ENCODE measurements at regions not wholly inside any gene's neighbourhood (a gene's known extent, or its start where the extent isn't known, plus 50 kb on each side); places are given as distances from the start of the nearest gene placed in this dataset.

GRCh38 chr1:234743791-234744611, 134.0 kb upstream of the IRF2BP2 start:
- Histone ChIP-seq H3K27me3 (ENCODE audit: insufficient read depth, poor library complexity, severe bottlenecking) (no peaks in the 10 kb centered on the region), H3K4me3 (replicated peaks; ENCODE audit: insufficient read depth, low read length) (no peak overlapping the region), H3K27ac (replicated peaks) (no peak overlapping the region)
- no peak for TF ChIP-seq GABPA (IDR thresholded peaks at IDR 0.05; ENCODE audit: low read depth)
- TF ChIP-seq, protein P1, sequence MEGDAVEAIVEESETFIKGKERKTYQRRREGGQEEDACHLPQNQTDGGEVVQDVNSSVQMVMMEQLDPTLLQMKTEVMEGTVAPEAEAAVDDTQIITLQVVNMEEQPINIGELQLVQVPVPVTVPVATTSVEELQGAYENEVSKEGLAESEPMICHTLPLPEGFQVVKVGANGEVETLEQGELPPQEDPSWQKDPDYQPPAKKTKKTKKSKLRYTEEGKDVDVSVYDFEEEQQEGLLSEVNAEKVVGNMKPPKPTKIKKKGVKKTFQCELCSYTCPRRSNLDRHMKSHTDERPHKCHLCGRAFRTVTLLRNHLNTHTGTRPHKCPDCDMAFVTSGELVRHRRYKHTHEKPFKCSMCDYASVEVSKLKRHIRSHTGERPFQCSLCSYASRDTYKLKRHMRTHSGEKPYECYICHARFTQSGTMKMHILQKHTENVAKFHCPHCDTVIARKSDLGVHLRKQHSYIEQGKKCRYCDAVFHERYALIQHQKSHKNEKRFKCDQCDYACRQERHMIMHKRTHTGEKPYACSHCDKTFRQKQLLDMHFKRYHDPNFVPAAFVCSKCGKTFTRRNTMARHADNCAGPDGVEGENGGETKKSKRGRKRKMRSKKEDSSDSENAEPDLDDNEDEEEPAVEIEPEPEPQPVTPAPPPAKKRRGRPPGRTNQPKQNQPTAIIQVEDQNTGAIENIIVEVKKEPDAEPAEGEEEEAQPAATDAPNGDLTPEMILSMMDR (IDR thresholded peaks at IDR 0.05; ENCODE audit: insufficient read depth, low read length): no peak
- no peak for DNase-seq (ENCODE audit: low read depth in 1 of 2, low spot score in 1 of 2)

- Histone ChIP-seq H3K27ac (replicated peaks) (no peak overlapping the region), H3K27me3 (ENCODE audit: insufficient read depth, poor library complexity, severe bottlenecking) (no peaks in the 10 kb centered on the region), H3K4me3 (replicated peaks; ENCODE audit: insufficient read depth, low read length) (no peak overlapping the region)
- TF ChIP-seq SPI1 (IDR thresholded peaks at IDR 0.05; ENCODE audit: borderline replicate concordance, low read depth): no peak
- no peak for TF ChIP-seq POLR2AphosphoS5 (IDR thresholded peaks at IDR 0.05; ENCODE audit: low read depth)
- TF ChIP-seq, protein P1 (IDR thresholded peaks at IDR 0.05; ENCODE audit: insufficient read depth, low read length): no peak
- no peak for TF ChIP-seq GABPA (IDR thresholded peaks at IDR 0.05; ENCODE audit: low read depth)
- TF ChIP-seq, protein P2, sequence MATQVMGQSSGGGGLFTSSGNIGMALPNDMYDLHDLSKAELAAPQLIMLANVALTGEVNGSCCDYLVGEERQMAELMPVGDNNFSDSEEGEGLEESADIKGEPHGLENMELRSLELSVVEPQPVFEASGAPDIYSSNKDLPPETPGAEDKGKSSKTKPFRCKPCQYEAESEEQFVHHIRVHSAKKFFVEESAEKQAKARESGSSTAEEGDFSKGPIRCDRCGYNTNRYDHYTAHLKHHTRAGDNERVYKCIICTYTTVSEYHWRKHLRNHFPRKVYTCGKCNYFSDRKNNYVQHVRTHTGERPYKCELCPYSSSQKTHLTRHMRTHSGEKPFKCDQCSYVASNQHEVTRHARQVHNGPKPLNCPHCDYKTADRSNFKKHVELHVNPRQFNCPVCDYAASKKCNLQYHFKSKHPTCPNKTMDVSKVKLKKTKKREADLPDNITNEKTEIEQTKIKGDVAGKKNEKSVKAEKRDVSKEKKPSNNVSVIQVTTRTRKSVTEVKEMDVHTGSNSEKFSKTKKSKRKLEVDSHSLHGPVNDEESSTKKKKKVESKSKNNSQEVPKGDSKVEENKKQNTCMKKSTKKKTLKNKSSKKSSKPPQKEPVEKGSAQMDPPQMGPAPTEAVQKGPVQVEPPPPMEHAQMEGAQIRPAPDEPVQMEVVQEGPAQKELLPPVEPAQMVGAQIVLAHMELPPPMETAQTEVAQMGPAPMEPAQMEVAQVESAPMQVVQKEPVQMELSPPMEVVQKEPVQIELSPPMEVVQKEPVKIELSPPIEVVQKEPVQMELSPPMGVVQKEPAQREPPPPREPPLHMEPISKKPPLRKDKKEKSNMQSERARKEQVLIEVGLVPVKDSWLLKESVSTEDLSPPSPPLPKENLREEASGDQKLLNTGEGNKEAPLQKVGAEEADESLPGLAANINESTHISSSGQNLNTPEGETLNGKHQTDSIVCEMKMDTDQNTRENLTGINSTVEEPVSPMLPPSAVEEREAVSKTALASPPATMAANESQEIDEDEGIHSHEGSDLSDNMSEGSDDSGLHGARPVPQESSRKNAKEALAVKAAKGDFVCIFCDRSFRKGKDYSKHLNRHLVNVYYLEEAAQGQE (IDR thresholded peaks at IDR 0.05; ENCODE audit: insufficient replicate concordance, low read depth): no peak
- no peak for DNase-seq (ENCODE audit: low read depth in 1 of 2, low spot score in 1 of 2)
These were observed 132.6 kb upstream of the IRF2BP2 start for GRCh38 chr1:234742622-234743021.

DNA sequence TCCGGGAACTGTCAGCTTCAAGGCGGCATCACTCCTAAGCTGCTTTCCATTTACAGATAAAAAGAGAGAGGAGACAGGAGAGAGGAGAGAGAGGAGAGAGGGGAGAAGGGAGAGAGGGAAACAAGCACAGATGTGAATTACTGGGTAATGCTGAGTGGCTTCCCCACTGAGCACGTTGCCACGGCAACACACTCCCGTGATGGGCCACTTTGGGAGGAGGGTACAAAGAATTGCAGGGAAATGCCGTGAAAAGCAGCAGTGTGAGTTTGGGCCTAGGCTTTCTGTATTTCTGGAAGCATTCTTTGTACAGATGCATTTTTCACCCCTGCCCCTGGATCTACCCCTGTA, 128.0 kb upstream of the IRF2BP2 start:
- DNase-seq (ENCODE audit: low read depth in 1 of 2, low spot score in 1 of 2): no peak
- TF ChIP-seq SPI1 (IDR thresholded peaks at IDR 0.05; ENCODE audit: borderline replicate concordance, low read depth) (no peak), GABPA (IDR thresholded peaks at IDR 0.05; ENCODE audit: low read depth) (no peak), POLR2AphosphoS5 (IDR thresholded peaks at IDR 0.05; ENCODE audit: low read depth) (no peak)
- TF ChIP-seq, protein P1 (IDR thresholded peaks at IDR 0.05; ENCODE audit: insufficient read depth, low read length): no peak
- TF ChIP-seq, protein P2 (IDR thresholded peaks at IDR 0.05; ENCODE audit: insufficient replicate concordance, low read depth): no peak
- H3K4me3 ChIP-seq (replicated peaks; ENCODE audit: insufficient read depth, low read length): no peak overlapping the region
- no peaks in the 10 kb centered on the region for H3K27me3 ChIP-seq (ENCODE audit: insufficient read depth, poor library complexity, severe bottlenecking)
- no peak overlapping the region for H3K27ac ChIP-seq (replicated peaks)

DNA sequence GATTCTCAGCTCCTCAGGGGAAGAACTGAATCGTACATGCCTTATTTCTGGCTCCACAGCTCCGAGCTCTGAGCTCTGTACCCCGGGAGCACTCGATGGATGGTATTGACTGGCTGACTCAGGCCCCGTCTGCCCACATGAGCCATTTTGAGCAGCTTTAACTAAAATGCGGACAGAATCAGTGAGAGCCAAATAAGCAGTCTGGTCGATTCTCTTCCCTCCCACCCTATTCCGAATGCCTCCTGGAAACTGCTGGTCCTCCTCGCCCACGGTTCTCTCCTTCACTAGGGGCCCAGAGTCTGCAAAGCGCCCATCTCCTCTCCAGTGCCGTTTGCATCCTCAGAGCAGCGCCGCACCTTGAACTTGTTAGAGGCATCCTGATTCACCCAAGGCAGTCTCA, 125.9 kb upstream of the IRF2BP2 start:
- DNase-seq (ENCODE audit: low read depth in 1 of 2, low spot score in 1 of 2): no peak
- no peak overlapping the region for H3K27ac ChIP-seq (replicated peaks)
- H3K4me3 ChIP-seq (replicated peaks; ENCODE audit: insufficient read depth, low read length): no peak overlapping the region
- no peaks in the 10 kb centered on the region for H3K27me3 ChIP-seq (ENCODE audit: insufficient read depth, poor library complexity, severe bottlenecking)
- no peak for TF ChIP-seq GABPA (IDR thresholded peaks at IDR 0.05; ENCODE audit: low read depth)
- TF ChIP-seq, protein P2 (IDR thresholded peaks at IDR 0.05; ENCODE audit: insufficient replicate concordance, low read depth): no peak
- no peak for TF ChIP-seq POLR2AphosphoS5 (IDR thresholded peaks at IDR 0.05; ENCODE audit: low read depth)
- TF ChIP-seq, protein P1 (IDR thresholded peaks at IDR 0.05; ENCODE audit: insufficient read depth, low read length): no peak
- no peak for TF ChIP-seq SPI1 (IDR thresholded peaks at IDR 0.05; ENCODE audit: borderline replicate concordance, low read depth)

All from HL-60 (cell line).